NT2/D1 (cell line): ENCODE measurements at regions not wholly inside any gene's neighbourhood (a gene's known extent, or its start where the extent isn't known, plus 50 kb on each side); places are given as distances from the start of the nearest gene placed in this dataset.

Experiments used
- DNase-seq: peaks from one replicate; pipeline ENCODE4 v3.0.0-alpha.2; 2011; ENCODE audit warnings: low read depth, low spot score
- H3K27me3 ChIP-seq: 2 replicates; pipeline ENCODE4 v1.6.0; 2011; ENCODE audit warnings: mild to moderate bottlenecking; ENCODE audit not compliant: insufficient read length, insufficient read depth
- H3K36me3 ChIP-seq: 2 replicates; pipeline ENCODE4 v1.6.1; 2011; ENCODE audit warnings: mild to moderate bottlenecking, low read length, mixed read lengths; ENCODE audit not compliant: insufficient read depth, insufficient read length
- H3K4me1 ChIP-seq: 2 replicates; pipeline ENCODE4 v1.5.1; 2011; ENCODE audit not compliant: insufficient read depth, insufficient read length
- H3K4me3 ChIP-seq: 2 replicates; pipeline ENCODE4 v1.5.1; 2011; ENCODE audit warnings: low read depth; ENCODE audit not compliant: insufficient read length
- H3K9ac ChIP-seq: 2 replicates; pipeline ENCODE4 v1.6.0; 2011; ENCODE audit warnings: low read depth; ENCODE audit not compliant: insufficient read length
- H3K9me3 ChIP-seq: 2 replicates; pipeline ENCODE4 v1.5.1; 2011; ENCODE audit warnings: mild to moderate bottlenecking, low read length; ENCODE audit not compliant: insufficient read depth
- SUZ12 ChIP-seq: IDR thresholded peaks from 2 replicates; pipeline ENCODE4 v1.6.1; 2011; ENCODE audit not compliant: insufficient read length, insufficient read depth; ENCODE audit errors: extremely low read depth
- YY1 ChIP-seq: IDR thresholded peaks from 2 replicates; pipeline ENCODE4 v1.6.1; 2011; ENCODE audit not compliant: insufficient read length, insufficient read depth
- ZNF274 ChIP-seq: IDR thresholded peaks from 2 replicates; pipeline ENCODE4 v1.6.1; 2011; ENCODE audit warnings: mild to moderate bottlenecking, low read depth, low read length

GRCh38 chr13:50323440-50324065 is 308.3 kb downstream of the KCNRG start:
- DNase-seq: no peak

GRCh38 chr13:50326271-50326670 is 311.0 kb downstream of the KCNRG start:
- Histone ChIP-seq H3K9ac (no peak overlapping the region), H3K4me3 (no peak overlapping the region), H3K36me3 (no peaks in the 10 kb centered on the region), H3K4me1 (no peaks in the 10 kb centered on the region), H3K27me3 (no peaks in the 10 kb centered on the region), H3K9me3 (no peaks in the 10 kb centered on the region)
- DNase-seq: no peak
- TF ChIP-seq ZNF274 (no peak), YY1 (no peak), SUZ12 (no peak)

More at GRCh38 chr13:50323440-50324065, 308.3 kb downstream of the KCNRG start:
- TF ChIP-seq ZNF274 (no peak), SUZ12 (no peak), YY1 (no peak)
- H3K9me3 ChIP-seq: no peaks in the 10 kb centered on the region
- H3K4me1 ChIP-seq: no peaks in the 10 kb centered on the region
- H3K9ac ChIP-seq: no peak overlapping the region
- no peaks in the 10 kb centered on the region for H3K36me3 ChIP-seq
- H3K27me3 ChIP-seq: no peaks in the 10 kb centered on the region
- no peak overlapping the region for H3K4me3 ChIP-seq

GRCh38 chr13:50326811-50327210 is 311.6 kb downstream of the KCNRG start:
- no peak for DNase-seq
- Histone ChIP-seq H3K4me3 (no peak overlapping the region), H3K9me3 (no peaks in the 10 kb centered on the region), H3K27me3 (no peaks in the 10 kb centered on the region), H3K36me3 (no peaks in the 10 kb centered on the region), H3K4me1 (no peaks in the 10 kb centered on the region), H3K9ac (no peak overlapping the region)
- TF ChIP-seq ZNF274 (no peak), SUZ12 (no peak), YY1 (no peak)

- no peak overlapping the region for H3K4me3 ChIP-seq
- no peaks in the 10 kb centered on the region for H3K4me1 ChIP-seq
- no peaks in the 10 kb centered on the region for H3K27me3 ChIP-seq
- no peak for TF ChIP-seq SUZ12
- no peak for TF ChIP-seq ZNF274
- H3K9me3 ChIP-seq: no peaks in the 10 kb centered on the region
- no peaks in the 10 kb centered on the region for H3K36me3 ChIP-seq
- no peak for DNase-seq
- H3K9ac ChIP-seq: no peak overlapping the region
These were observed 319.0 kb downstream of the KCNRG start for GRCh38 chr13:50334115-50334778.

- H3K27me3 ChIP-seq: no peaks in the 10 kb centered on the region
- DNase-seq: no peak
- H3K4me3 ChIP-seq: no peak overlapping the region
- H3K9me3 ChIP-seq: no peaks in the 10 kb centered on the region
- H3K4me1 ChIP-seq: no peaks in the 10 kb centered on the region
- H3K36me3 ChIP-seq: no peaks in the 10 kb centered on the region
- H3K9ac ChIP-seq: no peak overlapping the region
- TF ChIP-seq ZNF274: no peak
These were observed 319.7 kb downstream of the KCNRG start for GRCh38 chr13:50334944-50335343.

- TF ChIP-seq YY1 (no peak), ZNF274 (no peak), SUZ12 (no peak)
- H3K9ac ChIP-seq: no peak overlapping the region
- H3K4me3 ChIP-seq: no peak overlapping the region
- no peak for DNase-seq
- H3K27me3 ChIP-seq: no peaks in the 10 kb centered on the region
- no peaks in the 10 kb centered on the region for H3K4me1 ChIP-seq
- no peaks in the 10 kb centered on the region for H3K9me3 ChIP-seq
- H3K36me3 ChIP-seq: no peaks in the 10 kb centered on the region
These were observed 324.0 kb downstream of the KCNRG start for GRCh38 chr13:50339271-50339670.

GRCh38 chr13:50340146-50340545 is 324.9 kb downstream of the KCNRG start:
- Histone ChIP-seq H3K4me3 (no peak overlapping the region), H3K36me3 (no peaks in the 10 kb centered on the region), H3K4me1 (no peaks in the 10 kb centered on the region), H3K27me3 (no peaks in the 10 kb centered on the region), H3K9ac (no peak overlapping the region), H3K9me3 (no peaks in the 10 kb centered on the region)
- TF ChIP-seq SUZ12 (no peak), ZNF274 (no peak), YY1 (no peak)
- DNase-seq: no peak
